NCI-H1092 treated with DMSO at 0.1 percent for 48 hours (cell line): ENCODE measurements at regions not wholly inside any gene's neighbourhood (a gene's known extent, or its start where the extent isn't known, plus 50 kb on each side); places are given as distances from the start of the nearest gene placed in this dataset.
"Not testable (repeated sequence)": the region's sequence is repeated elsewhere in the genome, so short reads cannot be mapped to it uniquely, and the experiment has no call there.

Experiments used
- DNase-seq: peaks from one replicate; lab custom pipeline; 2025; lab: John Stamatoyannopoulos, UW

- DNase-seq: no peak
Observed at GRCh38 chr12:131573631-131574394, 137.1 kb upstream of the SFSWAP start.

GRCh38 chr12:131574395-131574771 lies 136.5 kb upstream of the SFSWAP start:
- DNase-seq: no peak

- no peak for DNase-seq
Observed at GRCh38 chr12:131575371-131575770, 135.5 kb upstream of the SFSWAP start.

- DNase-seq: not testable (repeated sequence)
Observed at GRCh38 chr12:131576734-131577133, 134.2 kb upstream of the SFSWAP start.

- no peak for DNase-seq
Observed at GRCh38 chr12:131577766-131578165, 133.1 kb upstream of the SFSWAP start.

GRCh38 chr12:131578828-131579470 lies 131.9 kb upstream of the SFSWAP start:
- no peak for DNase-seq

- no peak for DNase-seq
Observed at GRCh38 chr12:131583090-131583712, 127.7 kb upstream of the SFSWAP start.

- DNase-seq: no peak
Observed at GRCh38 chr12:131586269-131586668, 124.6 kb upstream of the SFSWAP start.

GRCh38 chr12:131586761-131587160 lies 124.1 kb upstream of the SFSWAP start:
- DNase-seq: no peak

GRCh38 chr12:131587565-131587964 lies 123.3 kb upstream of the SFSWAP start:
- no peak for DNase-seq

- DNase-seq: no peak
Observed at GRCh38 chr12:131589221-131589897, 121.5 kb upstream of the SFSWAP start.

GRCh38 chr12:131589966-131590365 lies 120.9 kb upstream of the SFSWAP start:
- DNase-seq: peak; percentile 2

- no peak for DNase-seq
Observed at GRCh38 chr12:131591136-131591535, 119.8 kb upstream of the SFSWAP start.

GRCh38 chr12:131591714-131592709 lies 118.9 kb upstream of the SFSWAP start:
- no peak for DNase-seq

- DNase-seq: no peak
Observed at GRCh38 chr12:131592972-131593371, 117.9 kb upstream of the SFSWAP start.

- DNase-seq: no peak
Observed at GRCh38 chr12:131593406-131593805, 117.5 kb upstream of the SFSWAP start.

GRCh38 chr12:131596115-131596514 lies 114.8 kb upstream of the SFSWAP start:
- DNase-seq: no peak

- DNase-seq: no peak
Observed at GRCh38 chr12:131597333-131597732, 113.6 kb upstream of the SFSWAP start.

GRCh38 chr12:131598717-131599116 lies 112.2 kb upstream of the SFSWAP start:
- DNase-seq: no peak

GRCh38 chr12:131599190-131600159 lies 111.4 kb upstream of the SFSWAP start:
- no peak for DNase-seq
